HL-60 (cell line): ENCODE measurements at regions not wholly inside any gene's neighbourhood (a gene's known extent, or its start where the extent isn't known, plus 50 kb on each side); places are given as distances from the start of the nearest gene placed in this dataset.

ENCODE experiments used
- DNase-seq, 2 experiments: peaks; one replicate each; pipeline ENCODE4 v3.0.0-alpha.2; 2010 to 2020; ENCODE audit warnings: low read depth in 1 of 2, low spot score in 1 of 2
- H3K27ac ChIP-seq: fragments of 250-450 bp; sonication (Bioruptor Pico); replicated peaks from 2 replicates; pipeline ENCODE4 v1.5.1; 2020; ENCODE audit warnings: mild to moderate bottlenecking, moderate library complexity
- H3K27me3 ChIP-seq: fragments of 250-450 bp; sonication (Bioruptor Pico); 2 replicates; pipeline ENCODE4 v1.5.1; 2021; ENCODE audit warnings: mild to moderate bottlenecking, moderate library complexity; ENCODE audit not compliant: insufficient read depth, poor library complexity, severe bottlenecking
- H3K4me3 ChIP-seq: replicated peaks from 2 replicates; pipeline ENCODE4 v1.5.1; 2011; ENCODE audit warnings: mild to moderate bottlenecking, control low read depth, low read length; ENCODE audit not compliant: insufficient read depth
- CTCF ChIP-seq: IDR thresholded peaks from one replicate; pipeline ENCODE4 v1.5.1; 2011; ENCODE audit warnings: low read length, control low read depth, inconsistent platforms; ENCODE audit not compliant: insufficient read depth
- GABPA ChIP-seq: IDR thresholded peaks from 2 replicates; pipeline ENCODE4 v1.6.1; 2012; ENCODE audit warnings: low read depth
- POLR2AphosphoS5 ChIP-seq: IDR thresholded peaks from 2 replicates; pipeline ENCODE4 v1.6.1; 2012; ENCODE audit warnings: low read depth
- REST ChIP-seq: IDR thresholded peaks from 2 replicates; pipeline ENCODE4 v1.6.1; 2012; ENCODE audit warnings: low read depth; ENCODE audit not compliant: insufficient replicate concordance
- SPI1 ChIP-seq: IDR thresholded peaks from 2 replicates; pipeline ENCODE4 v1.6.1; 2012; ENCODE audit warnings: low read depth, mild to moderate bottlenecking, borderline replicate concordance

DNA sequence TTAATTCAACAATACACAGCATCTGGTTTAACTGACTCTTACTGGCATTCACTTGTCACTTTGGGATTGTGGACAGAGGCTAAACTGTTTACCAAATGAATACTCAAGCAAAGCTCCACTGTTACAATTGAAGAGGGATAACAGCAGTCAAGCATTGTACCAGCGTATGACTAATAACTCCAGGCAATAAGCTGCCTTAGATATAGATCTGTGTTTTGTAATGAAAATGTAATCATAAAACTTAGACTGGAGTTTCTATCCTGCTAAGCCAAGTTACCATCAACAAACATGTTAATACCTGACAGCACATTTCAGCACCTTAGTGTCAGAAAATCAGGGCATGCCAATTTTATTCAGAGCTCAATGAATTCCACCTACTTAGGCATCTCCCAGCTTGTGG, 889.5 kb downstream of the EPHA4 start:
- no peak overlapping the region for H3K27ac ChIP-seq
- no peak overlapping the region for H3K4me3 ChIP-seq
- TF ChIP-seq POLR2AphosphoS5, result no peak
- no peak for TF ChIP-seq GABPA
- TF ChIP-seq REST, result no peak
- TF ChIP-seq SPI1, result no peak
- TF ChIP-seq CTCF, result no peak
- H3K27me3 ChIP-seq, result no peaks in the 10 kb centered on the region
- DNase-seq, result no peak

- TF ChIP-seq CTCF (no peak), SPI1 (no peak)
- H3K27ac ChIP-seq, result no peak overlapping the region
- no peak for DNase-seq
These were observed 888.0 kb downstream of the EPHA4 start for GRCh38 chr2:220684099-220684498.

DNA sequence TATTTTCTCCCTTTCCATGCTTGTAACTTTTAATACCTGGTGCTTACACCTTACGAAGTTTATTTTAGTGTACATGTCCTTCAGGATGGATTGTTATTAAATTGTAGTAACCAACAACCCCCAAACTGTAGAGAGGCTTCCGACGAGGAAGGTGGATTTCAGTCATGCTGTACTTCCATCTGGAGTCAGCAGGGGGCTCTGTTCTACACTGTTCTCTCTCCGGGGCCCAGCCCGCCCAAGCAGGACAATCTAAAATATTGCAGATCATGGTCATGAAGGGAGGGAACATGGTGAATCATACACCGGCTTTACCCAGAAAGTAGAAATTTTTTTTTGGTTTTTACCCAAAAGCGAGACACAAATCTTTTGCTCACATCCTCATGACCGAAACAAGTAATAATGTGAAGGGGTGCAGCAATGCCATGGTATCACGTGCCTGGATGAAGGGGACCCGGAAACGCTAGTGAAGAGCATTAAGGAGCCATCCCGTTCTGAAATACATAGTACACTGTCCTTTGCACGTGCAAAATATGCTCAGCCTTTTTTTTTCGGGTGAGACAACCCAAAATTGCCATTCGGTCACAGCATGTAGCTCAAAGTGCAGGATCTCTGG, 884.8 kb downstream of the EPHA4 start:
- H3K27ac ChIP-seq, result no peak overlapping the region
- peak; percentile 12 to 27 for DNase-seq
- H3K27me3 ChIP-seq, result no peaks in the 10 kb centered on the region
- TF ChIP-seq POLR2AphosphoS5 (no peak), CTCF (peak; percentile 37)
- no peak overlapping the region for H3K4me3 ChIP-seq

More at GRCh38 chr2:220684099-220684498, 888.0 kb downstream of the EPHA4 start:
- no peaks in the 10 kb centered on the region for H3K27me3 ChIP-seq
- no peak overlapping the region for H3K4me3 ChIP-seq

- Histone ChIP-seq H3K27me3 (no peaks in the 10 kb centered on the region), H3K4me3 (no peak overlapping the region), H3K27ac (no peak overlapping the region)
- DNase-seq, result no peak
- no peak for TF ChIP-seq SPI1
- no peak for TF ChIP-seq POLR2AphosphoS5
- no peak for TF ChIP-seq REST
- no peak for TF ChIP-seq CTCF
- TF ChIP-seq GABPA, result no peak
These were observed 876.5 kb downstream of the EPHA4 start for GRCh38 chr2:220695397-220696279.
